ENCODE measurements at regions not wholly inside any gene's neighbourhood (a gene's known extent, or its start where the extent isn't known, plus 50 kb on each side); places are given as distances from the start of the nearest gene placed in this dataset.

DNA sequence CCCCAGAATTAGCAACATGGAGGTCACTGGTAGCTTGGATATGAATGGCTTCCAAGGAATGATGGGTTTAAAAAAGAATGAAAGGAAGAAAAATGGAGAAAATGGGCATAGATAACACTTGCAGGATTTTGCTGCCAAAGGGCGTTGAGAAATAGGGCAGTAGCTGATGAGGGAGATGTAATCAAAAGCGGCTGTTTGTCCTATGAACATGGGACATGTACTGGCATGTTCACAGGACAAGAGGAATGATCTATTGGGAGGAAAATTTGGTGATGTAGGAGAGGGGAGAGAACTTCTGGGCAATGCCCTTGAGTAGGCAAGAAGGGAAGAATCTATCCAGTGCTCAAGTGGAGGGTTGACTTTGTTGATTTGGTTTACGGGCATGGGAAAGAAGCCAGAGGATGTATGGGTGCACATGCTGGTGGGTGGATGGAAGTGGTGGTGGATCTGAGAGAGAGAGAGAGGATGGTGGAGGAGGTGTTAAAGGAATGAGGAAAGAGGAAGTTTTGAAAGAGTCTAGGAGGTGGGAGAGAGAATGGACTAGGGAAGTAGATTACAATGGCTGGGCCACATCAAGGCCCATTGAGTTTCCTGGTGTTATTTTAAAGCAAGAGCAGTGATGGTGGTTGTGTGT, 115.1 kb upstream of the MVB12B start:
- H3K27me3 ChIP-seq (replicated peaks; ENCODE audit: insufficient read depth, low read depth, low read length, poor library complexity): peaks cover 51% of the 10 kb centered on the region
- H3K9me3 ChIP-seq (ENCODE audit: low read depth, low read length, poor library complexity, severe bottlenecking): peaks cover 6% of the 10 kb centered on the region
- intact Hi-C loops (cut with micrococcal nuclease; ENCODE audit: unreplicated experiment): no loop called here
- TF ChIP-seq EZH2 (IDR thresholded peaks at IDR 0.05; ENCODE audit: borderline replicate concordance, low read depth, low read length, poor library complexity, severe bottlenecking) (no peak), CTCF (conservative IDR thresholded peaks at IDR 0.05; ENCODE audit: low read depth, low read length) (no peak)
- ChIA-PET CTCF (no interaction called here), POLR2A (ENCODE audit: low non-redundant PET) (no interaction called here)
- H3K4me1 ChIP-seq (ENCODE audit: insufficient read depth, low read length, poor library complexity, severe bottlenecking): no peaks in the 10 kb centered on the region
- no peak for DNase-seq (ENCODE audit: low spot score)
- BruUV-seq (replicated peaks): no TSS peak
- H3K27ac ChIP-seq (ENCODE audit: low read depth, low read length, poor library complexity, severe bottlenecking): no peak overlapping the region
- no peaks in the 10 kb centered on the region for H3K36me3 ChIP-seq (ENCODE audit: insufficient read depth, low read length, poor library complexity, severe bottlenecking)
- no peak overlapping the region for H3K4me3 ChIP-seq (ENCODE audit: low read depth, low read length, poor library complexity, severe bottlenecking)

DNA sequence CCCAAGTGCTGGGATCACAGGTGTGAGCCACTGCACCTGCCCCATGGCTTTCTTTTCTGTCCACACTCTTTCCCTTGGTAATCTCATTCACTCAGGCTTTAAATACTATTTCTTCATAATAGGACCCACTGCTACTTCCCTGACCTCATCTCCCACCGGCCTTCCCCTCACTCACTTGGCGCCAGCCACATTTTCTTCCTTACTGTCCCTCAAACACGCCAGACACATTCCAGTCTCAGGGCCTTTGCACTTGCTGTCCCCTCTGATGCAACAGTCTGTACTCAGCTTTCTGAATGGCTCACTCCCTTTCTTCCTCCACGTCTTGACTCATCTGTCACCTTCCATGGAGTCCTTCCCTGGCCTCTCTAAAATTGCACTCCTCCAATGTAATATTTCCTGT, 111.1 kb upstream of the MVB12B start:
- Histone ChIP-seq H3K36me3 (ENCODE audit: insufficient read depth, low read length, poor library complexity, severe bottlenecking) (no peaks in the 10 kb centered on the region), H3K27ac (ENCODE audit: low read depth, low read length, poor library complexity, severe bottlenecking) (no peak overlapping the region), H3K4me3 (ENCODE audit: low read depth, low read length, poor library complexity, severe bottlenecking) (no peak overlapping the region), H3K9me3 (ENCODE audit: low read depth, low read length, poor library complexity, severe bottlenecking) (peaks cover 6% of the 10 kb centered on the region), H3K4me1 (ENCODE audit: insufficient read depth, low read length, poor library complexity, severe bottlenecking) (no peaks in the 10 kb centered on the region), H3K27me3 (replicated peaks; ENCODE audit: insufficient read depth, low read depth, low read length, poor library complexity) (peaks cover 52% of the 10 kb centered on the region)
- ChIA-PET CTCF (interaction anchor here (0.6 kb wide), 1 partner anchor 180 kb away, joined by 3 read pairs; no protein-coding TSS in a partner anchor), POLR2A (ENCODE audit: low non-redundant PET) (no interaction called here)
- TF ChIP-seq CTCF (conservative IDR thresholded peaks at IDR 0.05; ENCODE audit: low read depth, low read length): no peak
- no TSS peak for BruUV-seq (replicated peaks)
- intact Hi-C loops (cut with micrococcal nuclease; ENCODE audit: unreplicated experiment): no loop called here
- no peak for DNase-seq (ENCODE audit: low spot score)

GRCh38 chr9:126216826-126217225, 109.8 kb upstream of the MVB12B start:
- Histone ChIP-seq H3K9me3 (ENCODE audit: low read depth, low read length, poor library complexity, severe bottlenecking) (peaks cover 13% of the 10 kb centered on the region), H3K27ac (ENCODE audit: low read depth, low read length, poor library complexity, severe bottlenecking) (no peak overlapping the region), H3K4me1 (ENCODE audit: insufficient read depth, low read length, poor library complexity, severe bottlenecking) (no peaks in the 10 kb centered on the region), H3K36me3 (ENCODE audit: insufficient read depth, low read length, poor library complexity, severe bottlenecking) (no peaks in the 10 kb centered on the region), H3K4me3 (ENCODE audit: low read depth, low read length, poor library complexity, severe bottlenecking) (no peak overlapping the region), H3K27me3 (replicated peaks; ENCODE audit: insufficient read depth, low read depth, low read length, poor library complexity) (peaks cover 55% of the 10 kb centered on the region)
- TF ChIP-seq CTCF (conservative IDR thresholded peaks at IDR 0.05; ENCODE audit: low read depth, low read length) (no peak), EZH2 (IDR thresholded peaks at IDR 0.05; ENCODE audit: borderline replicate concordance, low read depth, low read length, poor library complexity, severe bottlenecking) (no peak)
- ChIA-PET POLR2A (ENCODE audit: low non-redundant PET) (no interaction called here), CTCF (no interaction called here)
- intact Hi-C loops (cut with micrococcal nuclease; ENCODE audit: unreplicated experiment): no loop called here
- DNase-seq (ENCODE audit: low spot score): no peak
- BruUV-seq (replicated peaks): no TSS peak
